ENCODE measurements at regions not wholly inside any gene's neighbourhood (a gene's known extent, or its start where the extent isn't known, plus 50 kb on each side); places are given as distances from the start of the nearest gene placed in this dataset.

- Mint-ChIP-seq H3K36me3 (no peaks in the 10 kb centered on the region), H3K9me3 (no peaks in the 10 kb centered on the region), H3K4me1 (ENCODE audit: unreplicated experiment) (peaks cover 44% of the 10 kb centered on the region), H3K4me3 (no peak overlapping the region), H3K27ac (no peak overlapping the region), H3K27me3 (peaks cover 26% of the 10 kb centered on the region)
- DNase-seq (ENCODE audit: extremely low spot score, unreplicated experiment) = no peak
- no peak for TF ChIP-seq CTCF (conservative IDR thresholded peaks at IDR 0.05)
These were observed 127.2 kb upstream of the SLC25A48 start for GRCh38 chr5:135707302-135707701.

GRCh38 chr5:135706893-135707292, 127.6 kb upstream of the SLC25A48 start:
- H3K9me3 Mint-ChIP-seq = no peaks in the 10 kb centered on the region
- no peak overlapping the region for H3K27ac Mint-ChIP-seq
- no peak for TF ChIP-seq CTCF (conservative IDR thresholded peaks at IDR 0.05)
- H3K27me3 Mint-ChIP-seq = peaks cover 23% of the 10 kb centered on the region
- H3K36me3 Mint-ChIP-seq = no peaks in the 10 kb centered on the region
- no peak for DNase-seq (ENCODE audit: extremely low spot score, unreplicated experiment)
- H3K4me1 Mint-ChIP-seq (ENCODE audit: unreplicated experiment) = peaks cover 42% of the 10 kb centered on the region
- no peak overlapping the region for H3K4me3 Mint-ChIP-seq

GRCh38 chr5:135706474-135706873, 127.7 kb upstream of the CXCL14 start:
- Mint-ChIP-seq H3K36me3 (no peaks in the 10 kb centered on the region), H3K27ac (no peak overlapping the region), H3K4me3 (no peak overlapping the region), H3K9me3 (no peaks in the 10 kb centered on the region), H3K4me1 (ENCODE audit: unreplicated experiment) (peaks cover 38% of the 10 kb centered on the region), H3K27me3 (peaks cover 23% of the 10 kb centered on the region)
- no peak for TF ChIP-seq CTCF (conservative IDR thresholded peaks at IDR 0.05)
- DNase-seq (ENCODE audit: extremely low spot score, unreplicated experiment) = no peak

GRCh38 chr5:135705941-135706466, 127.2 kb upstream of the CXCL14 start:
- Mint-ChIP-seq H3K36me3 (no peaks in the 10 kb centered on the region), H3K27ac (no peak overlapping the region), H3K27me3 (peaks cover 27% of the 10 kb centered on the region), H3K4me3 (no peak overlapping the region), H3K9me3 (no peaks in the 10 kb centered on the region), H3K4me1 (ENCODE audit: unreplicated experiment) (peaks cover 37% of the 10 kb centered on the region)
- no peak for DNase-seq (ENCODE audit: extremely low spot score, unreplicated experiment)
- TF ChIP-seq CTCF (conservative IDR thresholded peaks at IDR 0.05) = no peak

- no peak for DNase-seq (ENCODE audit: extremely low spot score, unreplicated experiment)
- no peaks in the 10 kb centered on the region for H3K9me3 Mint-ChIP-seq
- no peaks in the 10 kb centered on the region for H3K36me3 Mint-ChIP-seq
- no peak for TF ChIP-seq CTCF (conservative IDR thresholded peaks at IDR 0.05)
- peaks cover 31% of the 10 kb centered on the region for H3K4me1 Mint-ChIP-seq (ENCODE audit: unreplicated experiment)
- peak overlapping the region; percentile 53 for H3K27ac Mint-ChIP-seq
- peaks cover 24% of the 10 kb centered on the region for H3K27me3 Mint-ChIP-seq
- no peak overlapping the region for H3K4me3 Mint-ChIP-seq
These were observed 126.4 kb upstream of the CXCL14 start for GRCh38 chr5:135705141-135705631.

GRCh38 chr5:135704616-135705015, 125.8 kb upstream of the CXCL14 start:
- H3K27ac Mint-ChIP-seq = peak overlapping the region; percentile 53
- TF ChIP-seq CTCF (conservative IDR thresholded peaks at IDR 0.05) = no peak

More at GRCh38 chr5:135704616-135705015, 125.8 kb upstream of the CXCL14 start:
- peaks cover 26% of the 10 kb centered on the region for H3K27me3 Mint-ChIP-seq
- no peak for DNase-seq (ENCODE audit: extremely low spot score, unreplicated experiment)
- H3K9me3 Mint-ChIP-seq = no peaks in the 10 kb centered on the region
- no peak overlapping the region for H3K4me3 Mint-ChIP-seq
- H3K36me3 Mint-ChIP-seq = no peaks in the 10 kb centered on the region
- peaks cover 26% of the 10 kb centered on the region for H3K4me1 Mint-ChIP-seq (ENCODE audit: unreplicated experiment)

Measured in type B pancreatic cell (in vitro differentiated cells).